Retinal pigment epithelial cell (primary cell): ENCODE measurements at regions not wholly inside any gene's neighbourhood (a gene's known extent, or its start where the extent isn't known, plus 50 kb on each side); places are given as distances from the start of the nearest gene placed in this dataset.
A peak's percentile ranks its signal among the peaks of the same experiment; 100 is the strongest.

Experiments used
- DNase-seq: peaks from one replicate; pipeline ENCODE4 v3.0.0-alpha.2; 2010; ENCODE audit warnings: low read depth
- H3K4me3 ChIP-seq: 2 replicates; pipeline ENCODE4 v1.5.1; 2011; ENCODE audit warnings: mild to moderate bottlenecking, low read length, control low read depth, moderate library complexity
- CTCF ChIP-seq: conservative IDR thresholded peaks from 2 replicates; pipeline ENCODE4 v1.5.1; 2011; ENCODE audit warnings: low read depth, low read length, control low read depth, inconsistent platforms

DNA sequence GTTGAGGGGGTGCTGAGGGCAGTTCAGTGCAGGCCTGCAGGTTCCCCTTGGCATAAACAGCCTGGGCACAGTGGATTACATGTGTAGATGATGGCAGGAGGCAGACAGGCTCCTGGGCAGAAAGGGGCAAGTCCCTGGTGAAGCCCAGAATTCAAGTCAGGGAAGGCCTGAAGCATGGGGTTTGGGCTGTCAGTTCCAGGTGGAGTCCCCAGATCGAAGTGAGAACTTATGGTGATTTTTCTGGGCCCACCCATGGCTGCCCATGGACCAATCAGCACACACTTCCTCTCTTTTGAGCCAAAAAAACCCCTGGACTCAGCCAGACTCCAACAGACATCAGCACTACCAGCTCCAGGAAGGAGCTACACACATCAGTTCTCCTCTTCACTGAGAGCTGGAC is 529.1 kb downstream of the PPARGC1A start:
- DNase-seq = no peak
- no peak overlapping the region for H3K4me3 ChIP-seq
- TF ChIP-seq CTCF = no peak

DNA sequence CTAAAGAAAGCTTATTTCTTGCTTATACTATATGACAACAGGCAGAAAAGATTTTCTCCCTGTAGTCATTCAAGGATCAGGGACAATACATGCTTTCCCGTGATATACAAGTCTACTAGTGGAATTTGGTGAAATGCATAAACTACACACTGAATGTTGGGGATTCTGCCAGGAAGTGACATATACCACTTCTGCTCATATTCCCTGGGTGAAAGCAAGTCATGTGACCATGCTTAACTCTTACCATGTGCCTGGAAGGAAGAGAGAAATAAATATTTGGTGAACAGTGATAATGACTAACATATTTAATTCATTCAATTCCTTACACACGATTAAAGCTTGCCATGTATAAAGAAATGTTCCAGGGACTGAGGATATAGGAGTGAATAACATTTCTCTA is 534.6 kb downstream of the PPARGC1A start:
- no peak for DNase-seq
- TF ChIP-seq CTCF = no peak
- no peak overlapping the region for H3K4me3 ChIP-seq

DNA sequence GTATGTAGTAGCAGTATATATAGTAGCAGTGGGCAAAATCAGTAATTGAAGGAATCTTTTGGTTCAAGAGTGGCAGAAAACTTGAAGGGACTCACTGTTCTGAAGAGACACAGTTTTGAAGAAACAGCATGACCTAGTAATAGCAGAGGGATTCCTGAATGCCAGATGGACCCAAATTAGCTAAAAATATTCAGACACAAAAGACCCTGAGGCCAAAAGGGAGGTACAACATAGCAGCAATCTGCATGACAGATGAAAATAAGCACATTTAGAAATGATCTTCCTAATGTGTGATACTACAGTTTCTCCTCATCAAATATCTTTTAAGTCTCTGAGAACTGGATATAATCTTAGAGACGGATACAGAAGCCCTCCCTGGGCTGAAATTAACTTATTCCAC is 536.6 kb downstream of the PPARGC1A start:
- no peak for DNase-seq
- no peak for TF ChIP-seq CTCF

GRCh38 chr4:23348789-23349498 is 540.9 kb downstream of the PPARGC1A start:
- TF ChIP-seq CTCF = no peak
- no peak overlapping the region for H3K4me3 ChIP-seq
- DNase-seq = no peak

More for the DNA sequence above, 536.6 kb downstream of the PPARGC1A start:
- no peak overlapping the region for H3K4me3 ChIP-seq

GRCh38 chr4:23337292-23337691 is 552.6 kb downstream of the PPARGC1A start:
- no peak overlapping the region for H3K4me3 ChIP-seq
- DNase-seq = no peak

DNA sequence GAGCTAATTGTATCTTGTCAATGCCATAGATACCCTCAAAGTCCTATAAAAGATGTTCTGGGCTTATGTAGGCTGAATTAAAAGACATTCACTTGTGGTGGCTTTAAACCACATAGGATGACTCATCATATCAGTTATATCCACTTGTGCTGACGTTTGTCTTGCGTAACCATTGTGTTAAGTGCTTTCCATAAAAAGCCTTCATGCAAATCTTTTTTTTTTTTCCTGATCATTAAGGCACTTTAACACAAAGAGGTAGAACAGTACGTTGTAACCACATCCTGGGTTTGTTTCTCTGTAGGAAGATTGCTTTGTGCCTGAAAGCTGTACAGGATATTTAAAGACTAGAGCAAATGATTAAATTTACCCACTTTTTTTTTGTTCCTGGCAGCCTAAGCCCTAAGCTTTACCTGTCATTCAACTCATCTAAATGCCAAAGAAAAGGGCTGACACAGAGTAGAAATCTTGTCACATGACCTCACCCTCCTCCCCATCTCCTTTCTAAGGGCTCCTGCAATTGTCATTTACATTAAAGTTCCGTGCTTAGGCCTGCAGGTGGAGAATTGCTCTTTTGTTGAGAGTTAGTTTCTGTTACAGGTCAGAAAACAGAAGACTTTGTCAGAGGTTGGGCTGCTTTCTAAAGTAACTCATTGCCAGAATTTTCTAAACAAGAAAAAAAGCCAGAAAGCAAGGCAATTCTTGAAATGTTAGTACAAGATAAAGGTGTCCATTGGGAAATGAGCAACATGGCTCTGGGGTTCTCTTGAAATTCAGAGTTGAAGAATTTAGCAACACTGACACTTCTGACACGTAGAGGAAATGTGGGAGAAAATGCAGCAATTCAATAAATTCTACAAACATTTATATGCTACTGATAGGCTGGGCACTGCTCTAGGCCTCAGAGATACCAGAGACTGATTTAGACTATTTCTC is 555.6 kb downstream of the PPARGC1A start:
- peak; percentile 38 for TF ChIP-seq CTCF
- peak; percentile 96 for DNase-seq
- no peak overlapping the region for H3K4me3 ChIP-seq

More at GRCh38 chr4:23337292-23337691, 552.6 kb downstream of the PPARGC1A start:
- TF ChIP-seq CTCF = peak; percentile 40

DNA sequence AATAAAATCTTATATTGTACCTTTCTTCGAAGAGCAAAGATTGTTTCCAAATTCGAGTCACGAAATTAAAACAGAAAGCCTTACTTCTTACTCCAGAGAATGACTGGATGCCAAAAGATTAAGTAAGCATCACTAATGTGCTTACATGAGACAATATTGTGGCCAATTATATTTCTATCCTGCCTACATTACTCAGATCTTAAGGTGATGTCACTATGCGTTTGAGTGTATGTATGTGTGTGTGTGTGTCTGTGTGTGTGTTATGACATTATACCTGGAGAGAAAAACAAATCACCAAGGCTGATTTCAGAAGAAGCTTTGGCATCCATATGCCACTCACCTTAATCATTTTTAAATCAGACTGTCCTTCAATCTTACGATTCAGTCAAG is 556.3 kb downstream of the PPARGC1A start:
- no peak for TF ChIP-seq CTCF
- H3K4me3 ChIP-seq = peak overlapping the region; percentile 4
- DNase-seq = peak; percentile 96
